HFFc6 (cell line): ENCODE measurements at regions not wholly inside any gene's neighbourhood (a gene's known extent, or its start where the extent isn't known, plus 50 kb on each side); places are given as distances from the start of the nearest gene placed in this dataset.

ENCODE experiments used
- DNase-seq: peaks from one replicate; pipeline ENCODE4 v3.0.0-alpha.2; 2018
- H3K27ac Mint-ChIP-seq: 2 replicates; pipeline ENCODE4 v1.8.0; 2020; ENCODE audit warnings: mild to moderate bottlenecking, mixed read lengths
- H3K27me3 Mint-ChIP-seq: 2 replicates; pipeline ENCODE4 v1.8.0; 2021; ENCODE audit warnings: mild to moderate bottlenecking, moderate library complexity, mixed read lengths; ENCODE audit not compliant: insufficient read depth
- H3K36me3 Mint-ChIP-seq: 2 replicates; pipeline ENCODE4 v1.8.0; 2021; ENCODE audit warnings: low read depth, mixed read lengths
- H3K4me1 Mint-ChIP-seq: 2 replicates; pipeline ENCODE4 v1.8.0; 2020; ENCODE audit warnings: low read depth, mixed read lengths
- H3K4me3 Mint-ChIP-seq: 2 replicates; pipeline ENCODE4 v1.8.0; 2020; ENCODE audit warnings: mild to moderate bottlenecking, moderate library complexity, mixed read lengths
- H3K9me3 Mint-ChIP-seq: 2 replicates; pipeline ENCODE4 v1.8.0; 2020; ENCODE audit warnings: mild to moderate bottlenecking, mixed read lengths
- TF ChIP-seq, protein P1 (sequence below): fragments of 200-600 bp; sonication (generic); IDR thresholded peaks from 2 replicates; pipeline ENCODE4 v1.5.0; 2021; ENCODE audit warnings: antibody characterized with exemption, mild to moderate bottlenecking

DNA sequence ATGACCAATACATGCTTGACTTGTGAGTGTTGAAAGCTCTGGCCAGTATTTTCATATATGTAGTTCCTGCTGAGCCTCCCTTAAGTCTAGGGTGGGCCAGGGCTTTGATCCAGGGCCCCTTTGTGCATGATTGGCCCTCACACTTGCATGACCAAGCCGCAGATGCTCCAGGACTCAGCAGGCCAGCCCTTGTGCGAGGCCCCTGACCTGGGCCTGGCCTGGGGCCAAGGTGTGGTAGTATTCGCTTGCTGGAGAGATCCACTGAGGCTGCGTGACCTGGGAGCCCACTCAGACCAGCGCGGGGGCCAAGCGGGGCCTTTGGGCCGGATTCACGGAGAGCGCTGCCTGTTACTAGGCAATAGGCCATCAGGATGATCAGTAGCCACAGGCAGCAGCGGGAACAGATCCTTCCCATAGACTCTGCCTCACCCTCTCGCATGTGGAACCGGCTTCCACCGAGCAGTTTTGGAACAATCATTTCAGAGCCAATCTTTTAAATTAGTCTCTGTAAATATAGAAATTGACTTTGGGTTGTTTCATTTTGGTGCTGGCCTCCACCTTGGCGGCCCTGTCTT lies 79.0 kb upstream of the PTCH1 start:
- Mint-ChIP-seq H3K27me3 (peaks cover 26% of the 10 kb centered on the region), H3K4me1 (no peaks in the 10 kb centered on the region), H3K27ac (no peak overlapping the region), H3K9me3 (no peaks in the 10 kb centered on the region; the same call in 1 of the 2 replicates), H3K36me3 (no peaks in the 10 kb centered on the region), H3K4me3 (no peak overlapping the region)
- TF ChIP-seq, protein P1, sequence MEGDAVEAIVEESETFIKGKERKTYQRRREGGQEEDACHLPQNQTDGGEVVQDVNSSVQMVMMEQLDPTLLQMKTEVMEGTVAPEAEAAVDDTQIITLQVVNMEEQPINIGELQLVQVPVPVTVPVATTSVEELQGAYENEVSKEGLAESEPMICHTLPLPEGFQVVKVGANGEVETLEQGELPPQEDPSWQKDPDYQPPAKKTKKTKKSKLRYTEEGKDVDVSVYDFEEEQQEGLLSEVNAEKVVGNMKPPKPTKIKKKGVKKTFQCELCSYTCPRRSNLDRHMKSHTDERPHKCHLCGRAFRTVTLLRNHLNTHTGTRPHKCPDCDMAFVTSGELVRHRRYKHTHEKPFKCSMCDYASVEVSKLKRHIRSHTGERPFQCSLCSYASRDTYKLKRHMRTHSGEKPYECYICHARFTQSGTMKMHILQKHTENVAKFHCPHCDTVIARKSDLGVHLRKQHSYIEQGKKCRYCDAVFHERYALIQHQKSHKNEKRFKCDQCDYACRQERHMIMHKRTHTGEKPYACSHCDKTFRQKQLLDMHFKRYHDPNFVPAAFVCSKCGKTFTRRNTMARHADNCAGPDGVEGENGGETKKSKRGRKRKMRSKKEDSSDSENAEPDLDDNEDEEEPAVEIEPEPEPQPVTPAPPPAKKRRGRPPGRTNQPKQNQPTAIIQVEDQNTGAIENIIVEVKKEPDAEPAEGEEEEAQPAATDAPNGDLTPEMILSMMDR, result no peak
- no peak for DNase-seq

DNA sequence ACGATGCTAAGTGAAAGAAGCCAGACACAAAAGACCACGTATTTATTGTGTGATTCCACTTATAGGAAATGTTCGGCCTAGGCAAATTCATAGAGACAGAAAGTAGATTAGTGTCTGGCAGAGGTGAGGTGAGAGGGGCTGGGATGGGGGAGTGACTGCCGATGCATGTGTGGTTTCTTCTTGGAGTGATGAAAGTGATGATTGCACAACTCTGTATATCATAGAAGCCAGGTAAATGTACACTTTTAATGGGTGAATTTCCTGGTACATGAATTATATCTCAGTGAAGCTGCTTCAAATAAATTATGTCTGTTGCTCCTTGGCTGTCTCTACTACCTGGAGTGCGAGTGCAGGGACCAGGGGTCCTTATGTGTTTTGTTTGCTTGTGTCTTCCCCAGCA lies 76.2 kb upstream of the PTCH1 start:
- H3K9me3 Mint-ChIP-seq, result no peaks in the 10 kb centered on the region
- H3K4me3 Mint-ChIP-seq, result no peak overlapping the region
- H3K4me1 Mint-ChIP-seq, result no peaks in the 10 kb centered on the region
- TF ChIP-seq, protein P1, result no peak
- H3K27me3 Mint-ChIP-seq, result peaks cover 29% of the 10 kb centered on the region
- no peak overlapping the region for H3K27ac Mint-ChIP-seq
- DNase-seq, result no peak
- no peaks in the 10 kb centered on the region for H3K36me3 Mint-ChIP-seq

DNA sequence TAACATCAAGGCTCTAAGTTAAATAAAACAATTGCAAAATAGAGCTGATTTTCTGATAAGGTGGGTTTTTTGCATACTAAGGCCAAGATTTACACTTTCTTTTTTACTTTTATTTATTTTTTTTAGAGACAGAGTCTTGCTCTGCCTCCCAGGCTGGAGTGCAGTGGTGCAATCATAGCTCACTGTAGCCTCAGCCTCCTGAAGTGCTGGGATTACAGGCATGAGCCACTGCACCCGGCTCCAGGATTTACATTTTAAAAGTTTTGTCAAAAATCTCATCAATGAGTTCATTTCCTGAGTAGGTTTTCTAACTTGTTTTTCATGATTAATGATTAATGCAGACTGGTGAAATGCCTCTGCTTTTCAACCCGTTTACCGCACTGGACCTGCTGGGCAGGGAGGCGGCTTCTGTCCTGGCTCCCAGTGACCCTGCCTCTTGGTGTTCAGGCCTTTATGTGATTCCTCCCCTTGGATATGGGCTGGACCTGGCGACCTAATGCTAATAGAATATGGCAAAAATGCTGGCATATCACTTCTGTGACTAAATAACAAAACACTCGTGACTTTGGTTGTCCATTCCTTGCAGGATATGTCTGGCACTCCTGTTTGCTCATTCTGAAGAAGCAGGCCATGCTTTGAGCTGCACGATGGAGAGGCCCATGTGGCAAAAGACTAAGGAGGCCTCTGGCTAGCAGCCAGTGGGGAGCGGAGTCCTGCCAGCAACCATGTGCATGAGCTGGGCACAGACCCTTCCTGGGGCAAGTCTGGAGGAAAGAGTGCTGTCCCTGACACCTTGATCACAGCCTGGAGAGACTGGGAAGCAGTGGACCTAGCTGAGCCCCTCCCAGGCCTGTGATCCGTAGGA lies 72.2 kb upstream of the PTCH1 start:
- H3K27me3 Mint-ChIP-seq, result peaks cover 27% of the 10 kb centered on the region
- no peaks in the 10 kb centered on the region for H3K4me1 Mint-ChIP-seq
- DNase-seq, result no peak
- H3K4me3 Mint-ChIP-seq, result no peak overlapping the region
- no peak overlapping the region for H3K27ac Mint-ChIP-seq
- H3K36me3 Mint-ChIP-seq, result no peaks in the 10 kb centered on the region
- TF ChIP-seq, protein P1, result no peak
- no peaks in the 10 kb centered on the region for H3K9me3 Mint-ChIP-seq

DNA sequence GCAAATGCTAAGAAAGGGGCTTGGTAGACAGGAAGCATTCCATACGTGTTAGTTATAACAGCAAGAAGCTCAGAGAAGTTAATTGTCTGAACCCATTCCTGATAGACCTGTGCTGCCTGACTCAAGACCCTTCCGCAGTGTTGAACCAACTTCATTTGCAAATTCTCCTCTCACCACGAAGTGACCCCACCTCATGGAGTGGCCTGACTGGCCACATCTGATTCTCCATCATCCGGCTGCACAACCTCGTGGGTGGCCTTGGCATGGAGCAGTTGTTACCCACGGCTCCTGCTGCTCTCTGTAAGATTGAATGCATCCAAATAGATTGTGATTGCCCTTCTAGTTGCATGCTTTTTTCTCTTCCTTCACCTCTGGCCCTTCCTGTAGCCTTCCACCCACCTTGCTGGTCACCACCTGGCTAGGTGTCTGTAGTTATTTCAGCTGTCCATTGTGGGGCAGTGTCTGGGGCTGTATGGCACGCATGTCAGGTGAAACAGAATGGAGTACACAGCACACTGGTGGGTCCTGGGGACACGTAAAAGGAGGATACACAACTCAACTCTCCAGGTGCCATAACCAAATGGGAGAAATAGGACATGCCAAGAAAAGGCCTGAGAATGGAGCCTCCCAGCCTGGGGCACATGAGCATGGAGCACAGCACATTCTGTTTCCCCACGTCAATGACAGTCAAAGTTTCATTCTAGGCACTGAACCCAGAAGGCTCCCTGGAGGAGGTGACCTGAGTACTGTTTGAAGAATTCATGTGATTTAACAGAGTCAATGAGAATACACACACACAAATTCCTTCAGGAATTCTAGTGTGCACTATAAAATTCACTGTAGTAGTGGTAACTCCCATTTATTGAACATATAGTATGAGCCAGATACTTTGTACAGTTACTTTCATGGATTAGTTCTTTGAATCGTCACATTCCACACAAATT lies 70.5 kb upstream of the PTCH1 start:
- no peak overlapping the region for H3K4me3 Mint-ChIP-seq
- DNase-seq, result no peak
- no peaks in the 10 kb centered on the region for H3K9me3 Mint-ChIP-seq
- H3K27ac Mint-ChIP-seq, result no peak overlapping the region
- no peaks in the 10 kb centered on the region for H3K4me1 Mint-ChIP-seq
- H3K27me3 Mint-ChIP-seq, result peaks cover 19% of the 10 kb centered on the region
- H3K36me3 Mint-ChIP-seq, result no peaks in the 10 kb centered on the region
- TF ChIP-seq, protein P1, result no peak

DNA sequence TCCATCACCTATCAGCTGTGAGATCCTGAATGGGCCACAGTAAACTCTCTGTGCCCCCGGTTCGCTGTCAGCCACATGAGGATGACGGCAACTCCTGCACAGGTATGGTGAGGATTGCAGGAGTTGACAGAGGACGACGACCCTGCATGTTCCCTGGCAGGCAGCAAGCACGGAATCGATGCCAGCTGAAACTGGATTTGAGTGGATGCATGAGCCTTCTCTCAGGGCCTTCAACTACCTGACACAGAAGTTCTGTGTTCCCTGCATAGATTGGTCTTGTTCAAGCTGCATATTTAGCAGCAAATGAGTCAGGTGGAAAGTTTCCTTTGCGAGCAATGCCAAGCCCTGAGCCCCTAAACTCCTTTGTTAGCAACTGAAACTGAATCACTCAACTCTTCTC lies 69.6 kb upstream of the PTCH1 start:
- H3K4me1 Mint-ChIP-seq, result no peaks in the 10 kb centered on the region
- H3K27ac Mint-ChIP-seq, result no peak overlapping the region
- H3K4me3 Mint-ChIP-seq, result no peak overlapping the region
- TF ChIP-seq, protein P1, result no peak
- peaks cover 11% of the 10 kb centered on the region for H3K27me3 Mint-ChIP-seq
- H3K9me3 Mint-ChIP-seq, result no peaks in the 10 kb centered on the region
- no peak for DNase-seq
- H3K36me3 Mint-ChIP-seq, result no peaks in the 10 kb centered on the region
